Ascending aorta (tissue), 2 donors: ENCODE measurements at regions not wholly inside any gene's neighbourhood (a gene's known extent, or its start where the extent isn't known, plus 50 kb on each side); places are given as distances from the start of the nearest gene placed in this dataset.

ENCODE experiments used
- DNase-seq, 2 donors: peaks; one replicate each; pipeline ENCODE4 v3.0.0-alpha.2; 2019; ENCODE audit warnings: low spot score in 2 of 2
- H3K27ac ChIP-seq, 2 donors: fragments of 200-600 bp; sonication (generic); one replicate each; pipeline ENCODE4 v1.5.1; 2016 to 2017; ENCODE audit warnings: mild to moderate bottlenecking in 1 of 2
- H3K27me3 ChIP-seq: fragments of 200-600 bp; sonication (generic); one replicate; pipeline ENCODE4 v1.5.1; 2017
- H3K36me3 ChIP-seq, 2 donors: fragments of 200-600 bp; sonication (generic); one replicate each; pipeline ENCODE4 v1.5.1; 2016
- H3K4me1 ChIP-seq, 2 donors: fragments of 200-600 bp; sonication (generic); one replicate each; pipeline ENCODE4 v1.5.1; 2016 to 2017; ENCODE audit warnings: mild to moderate bottlenecking in 1 of 2
- H3K4me3 ChIP-seq, 2 donors: fragments of 200-600 bp; sonication (generic); one replicate each; pipeline ENCODE4 v1.5.1; 2016 to 2017; ENCODE audit warnings: mild to moderate bottlenecking in 1 of 2
- H3K9me3 ChIP-seq, 2 donors: fragments of 200-600 bp; sonication (generic); one replicate each; pipeline ENCODE4 v1.5.1; 2016
- intact Hi-C: fragments of 100-400 bp; cut with DNase I; formaldehyde crosslinking; loops from one replicate; pipeline ENCODE4 v1.15.1; 2023
- TF ChIP-seq, protein P1 (sequence below), 3 experiments: fragments of 200-600 bp in 2 of 3; fragments of 450-650 bp in 1 of 3; sonication (generic) in 2 of 3; IDR thresholded peaks; one replicate each; pipeline ENCODE4 v1.5.1; 2016 to 2019; ENCODE audit warnings: antibody characterized with exemption in 3 of 3, mild to moderate bottlenecking in 1 of 3, moderate library complexity in 1 of 3

GRCh38 chr6:78101387-78101786, 448.5 kb downstream of the MEI4 start:
- intact Hi-C loops, result no loop called here
- no peak overlapping the region for H3K27ac ChIP-seq
- DNase-seq, result no peak
- H3K4me3 ChIP-seq, result no peak overlapping the region
- H3K9me3 ChIP-seq, result no peaks in the 10 kb centered on the region
- no peaks in the 10 kb centered on the region for H3K27me3 ChIP-seq
- no peaks in the 10 kb centered on the region for H3K4me1 ChIP-seq
- TF ChIP-seq, protein P1, sequence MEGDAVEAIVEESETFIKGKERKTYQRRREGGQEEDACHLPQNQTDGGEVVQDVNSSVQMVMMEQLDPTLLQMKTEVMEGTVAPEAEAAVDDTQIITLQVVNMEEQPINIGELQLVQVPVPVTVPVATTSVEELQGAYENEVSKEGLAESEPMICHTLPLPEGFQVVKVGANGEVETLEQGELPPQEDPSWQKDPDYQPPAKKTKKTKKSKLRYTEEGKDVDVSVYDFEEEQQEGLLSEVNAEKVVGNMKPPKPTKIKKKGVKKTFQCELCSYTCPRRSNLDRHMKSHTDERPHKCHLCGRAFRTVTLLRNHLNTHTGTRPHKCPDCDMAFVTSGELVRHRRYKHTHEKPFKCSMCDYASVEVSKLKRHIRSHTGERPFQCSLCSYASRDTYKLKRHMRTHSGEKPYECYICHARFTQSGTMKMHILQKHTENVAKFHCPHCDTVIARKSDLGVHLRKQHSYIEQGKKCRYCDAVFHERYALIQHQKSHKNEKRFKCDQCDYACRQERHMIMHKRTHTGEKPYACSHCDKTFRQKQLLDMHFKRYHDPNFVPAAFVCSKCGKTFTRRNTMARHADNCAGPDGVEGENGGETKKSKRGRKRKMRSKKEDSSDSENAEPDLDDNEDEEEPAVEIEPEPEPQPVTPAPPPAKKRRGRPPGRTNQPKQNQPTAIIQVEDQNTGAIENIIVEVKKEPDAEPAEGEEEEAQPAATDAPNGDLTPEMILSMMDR (IDR thresholded peaks at IDR 0.05), result no peak
- H3K36me3 ChIP-seq, result no peaks in the 10 kb centered on the region

DNA sequence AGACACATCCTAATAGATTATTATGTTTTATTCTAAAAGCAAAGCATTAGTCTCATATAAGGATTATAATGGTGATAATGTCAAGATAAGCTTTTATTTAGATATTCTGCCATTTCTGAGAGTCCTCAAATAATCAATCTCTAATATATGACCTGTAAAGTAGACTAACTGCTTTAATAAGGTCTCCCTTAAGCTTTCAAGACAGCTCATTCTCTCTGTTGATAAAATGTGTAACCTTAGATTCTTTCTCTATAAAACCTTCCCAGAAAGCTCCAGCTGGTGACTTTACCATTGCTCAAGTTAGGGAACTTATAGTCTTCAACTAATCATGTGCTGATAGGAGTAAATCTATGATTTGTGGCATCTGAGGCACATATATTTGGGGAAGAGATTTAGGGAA, 457.8 kb downstream of the MEI4 start:
- intact Hi-C loops, result no loop called here
- no peak overlapping the region for H3K27ac ChIP-seq

GRCh38 chr6:78117966-78118365, 465.1 kb downstream of the MEI4 start:
- Histone ChIP-seq H3K4me3 (no peak overlapping the region), H3K9me3 (no peaks in the 10 kb centered on the region), H3K4me1 (no peaks in the 10 kb centered on the region), H3K36me3 (no peaks in the 10 kb centered on the region), H3K27ac (no peak overlapping the region), H3K27me3 (no peaks in the 10 kb centered on the region)
- DNase-seq, result no peak
- TF ChIP-seq, protein P1 (IDR thresholded peaks at IDR 0.05), result no peak
- intact Hi-C loops, result no loop called here

More for the DNA sequence above, 457.8 kb downstream of the MEI4 start:
- no peaks in the 10 kb centered on the region for H3K36me3 ChIP-seq
- no peaks in the 10 kb centered on the region for H3K27me3 ChIP-seq
- TF ChIP-seq, protein P1 (IDR thresholded peaks at IDR 0.05), result no peak
- no peaks in the 10 kb centered on the region for H3K4me1 ChIP-seq
- no peak overlapping the region for H3K4me3 ChIP-seq
- no peak for DNase-seq
- no peaks in the 10 kb centered on the region for H3K9me3 ChIP-seq

GRCh38 chr6:78131521-78131920, 478.7 kb downstream of the MEI4 start:
- H3K9me3 ChIP-seq, result no peaks in the 10 kb centered on the region
- no peak overlapping the region for H3K27ac ChIP-seq
- intact Hi-C loops, result no loop called here
- H3K4me3 ChIP-seq, result no peak overlapping the region
- no peaks in the 10 kb centered on the region for H3K36me3 ChIP-seq
- TF ChIP-seq, protein P1 (IDR thresholded peaks at IDR 0.05), result no peak
- no peaks in the 10 kb centered on the region for H3K4me1 ChIP-seq
- no peaks in the 10 kb centered on the region for H3K27me3 ChIP-seq
- DNase-seq, result no peak

- no peaks in the 10 kb centered on the region for H3K36me3 ChIP-seq
- no peak overlapping the region for H3K4me3 ChIP-seq
- no peaks in the 10 kb centered on the region for H3K27me3 ChIP-seq
- TF ChIP-seq, protein P1 (IDR thresholded peaks at IDR 0.05), result no peak
- H3K9me3 ChIP-seq, result no peaks in the 10 kb centered on the region
- intact Hi-C loops, result no loop called here
- no peak overlapping the region for H3K27ac ChIP-seq
- no peaks in the 10 kb centered on the region for H3K4me1 ChIP-seq
- no peak for DNase-seq
Observed at GRCh38 chr6:78132671-78133410, 480.0 kb downstream of the MEI4 start.
